ENCODE measurements at regions not wholly inside any gene's neighbourhood (a gene's known extent, or its start where the extent isn't known, plus 50 kb on each side); places are given as distances from the start of the nearest gene placed in this dataset.

DNA sequence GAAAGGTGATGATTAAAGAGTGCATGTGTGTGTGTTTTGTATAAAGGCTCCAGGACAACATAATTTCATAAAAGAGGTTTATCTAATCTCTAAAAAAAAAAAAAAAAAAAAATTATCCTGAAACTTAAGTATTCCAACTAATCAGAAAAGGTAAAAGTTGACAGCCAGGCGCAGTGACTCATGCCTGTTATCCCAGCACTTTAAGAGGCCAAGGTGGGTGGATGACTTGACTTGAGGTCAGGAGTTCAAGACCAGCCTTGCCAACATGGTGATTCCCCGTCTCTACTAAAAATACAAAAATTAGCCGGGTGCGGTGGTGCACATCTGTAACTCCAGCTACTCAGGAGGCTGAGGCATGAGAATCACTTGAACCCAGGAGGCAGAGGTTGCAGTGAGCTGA, 632.7 kb upstream of the CHORDC1 start:
- Histone ChIP-seq H3K27ac (ENCODE audit: low read length) (no peak overlapping the region), H3K9ac (ENCODE audit: low read length) (no peak overlapping the region), H2AFZ (ENCODE audit: low read length) (no peak overlapping the region), H4K20me1 (ENCODE audit: insufficient read depth, low read length) (no peaks in the 10 kb centered on the region), H3K36me3 (replicated peaks; ENCODE audit: insufficient read depth, low read length) (no peaks in the 10 kb centered on the region), H3K9me2 (replicated peaks; ENCODE audit: insufficient read depth, low read length) (no peaks in the 10 kb centered on the region), H3K4me3 (ENCODE audit: low read length) (no peak overlapping the region), H3F3A (ENCODE audit: insufficient read depth, low read length) (no peaks in the 10 kb centered on the region), H3K27me3 (replicated peaks; ENCODE audit: insufficient read depth, low read length) (no peaks in the 10 kb centered on the region), H3K9me3 (replicated peaks; ENCODE audit: insufficient read depth, low read length) (no peaks in the 10 kb centered on the region), H3K4me1 (ENCODE audit: low read length) (no peaks in the 10 kb centered on the region), H3K4me2 (ENCODE audit: low read depth, low read length) (no peak overlapping the region), H3K79me2 (ENCODE audit: low read length) (no peaks in the 10 kb centered on the region)
- DNase-seq, result no peak
- TF ChIP-seq EZH2 (optimal IDR thresholded peaks at IDR 0.05; ENCODE audit: low read depth, low read length), result no peak
- no peak for TF ChIP-seq EZH2phosphoT487 (IDR thresholded peaks at IDR 0.05; ENCODE audit: low read length)
- no peak for TF ChIP-seq CTCF (IDR thresholded peaks at IDR 0.05; ENCODE audit: low read length)

GRCh38 chr11:90851196-90851595, 628.3 kb upstream of the CHORDC1 start:
- no peak overlapping the region for H2AFZ ChIP-seq (ENCODE audit: low read length)
- TF ChIP-seq CTCF (IDR thresholded peaks at IDR 0.05; ENCODE audit: low read length), result no peak
- no peak for TF ChIP-seq EZH2phosphoT487 (IDR thresholded peaks at IDR 0.05; ENCODE audit: low read length)
- TF ChIP-seq EZH2 (optimal IDR thresholded peaks at IDR 0.05; ENCODE audit: low read depth, low read length), result no peak

GRCh38 chr11:90849312-90849711, 626.5 kb upstream of the CHORDC1 start:
- Histone ChIP-seq H3K9me3 (replicated peaks; ENCODE audit: insufficient read depth, low read length) (no peaks in the 10 kb centered on the region), H3K4me3 (ENCODE audit: low read length) (no peak overlapping the region), H3K27ac (ENCODE audit: low read length) (no peak overlapping the region), H3K27me3 (replicated peaks; ENCODE audit: insufficient read depth, low read length) (no peaks in the 10 kb centered on the region), H3K4me2 (ENCODE audit: low read depth, low read length) (no peak overlapping the region), H4K20me1 (ENCODE audit: insufficient read depth, low read length) (no peaks in the 10 kb centered on the region), H3K79me2 (ENCODE audit: low read length) (no peaks in the 10 kb centered on the region), H3K4me1 (ENCODE audit: low read length) (no peaks in the 10 kb centered on the region), H3F3A (ENCODE audit: insufficient read depth, low read length) (no peaks in the 10 kb centered on the region), H3K9me2 (replicated peaks; ENCODE audit: insufficient read depth, low read length) (no peaks in the 10 kb centered on the region), H2AFZ (ENCODE audit: low read length) (no peak overlapping the region), H3K9ac (ENCODE audit: low read length) (no peak overlapping the region), H3K36me3 (replicated peaks; ENCODE audit: insufficient read depth, low read length) (no peaks in the 10 kb centered on the region)
- DNase-seq, result no peak
- TF ChIP-seq EZH2 (optimal IDR thresholded peaks at IDR 0.05; ENCODE audit: low read depth, low read length) (no peak), EZH2phosphoT487 (IDR thresholded peaks at IDR 0.05; ENCODE audit: low read length) (no peak), CTCF (IDR thresholded peaks at IDR 0.05; ENCODE audit: low read length) (no peak)

More at GRCh38 chr11:90851196-90851595, 628.3 kb upstream of the CHORDC1 start:
- no peak for DNase-seq
- H3K9me2 ChIP-seq (replicated peaks; ENCODE audit: insufficient read depth, low read length), result no peaks in the 10 kb centered on the region
- H4K20me1 ChIP-seq (ENCODE audit: insufficient read depth, low read length), result no peaks in the 10 kb centered on the region
- no peak overlapping the region for H3K9ac ChIP-seq (ENCODE audit: low read length)
- H3K4me2 ChIP-seq (ENCODE audit: low read depth, low read length), result no peak overlapping the region
- no peaks in the 10 kb centered on the region for H3K9me3 ChIP-seq (replicated peaks; ENCODE audit: insufficient read depth, low read length)
- no peaks in the 10 kb centered on the region for H3K27me3 ChIP-seq (replicated peaks; ENCODE audit: insufficient read depth, low read length)
- H3K27ac ChIP-seq (ENCODE audit: low read length), result no peak overlapping the region
- no peaks in the 10 kb centered on the region for H3K4me1 ChIP-seq (ENCODE audit: low read length)
- no peaks in the 10 kb centered on the region for H3K36me3 ChIP-seq (replicated peaks; ENCODE audit: insufficient read depth, low read length)
- no peak overlapping the region for H3K4me3 ChIP-seq (ENCODE audit: low read length)
- H3F3A ChIP-seq (ENCODE audit: insufficient read depth, low read length), result no peaks in the 10 kb centered on the region
- no peaks in the 10 kb centered on the region for H3K79me2 ChIP-seq (ENCODE audit: low read length)
